GM12878 (cell line): ENCODE measurements at regions not wholly inside any gene's neighbourhood (a gene's known extent, or its start where the extent isn't known, plus 50 kb on each side); places are given as distances from the start of the nearest gene placed in this dataset.
"Not testable (repeated sequence)": the region's sequence is repeated elsewhere in the genome, so short reads cannot be mapped to it uniquely, and the experiment has no call there.

Source experiments
- CEBPB ChIP-seq, 2 experiments: fragments of 150-350 bp in 1 of 2; IDR thresholded peaks; 2 replicates each; pipeline ENCODE4 v1.6.1; 2012 to 2014; ENCODE audit warnings: low read depth in 2 of 2, low read length in 2 of 2, borderline replicate concordance in 1 of 2, inconsistent platforms in 1 of 2
- FOXM1 ChIP-seq: IDR thresholded peaks from 2 replicates; pipeline ENCODE4 v1.6.1; 2012; ENCODE audit warnings: low read depth, mild to moderate bottlenecking, inconsistent platforms, low read length, moderate library complexity
- HDAC6 ChIP-seq: fragments of 200-600 bp; sonication (generic); IDR thresholded peaks from one replicate; pipeline ENCODE4 v1.8.0; 2017; ENCODE audit warnings: antibody characterized with exemption; ENCODE audit not compliant: unreplicated experiment
- HSF1 ChIP-seq: fragments of 150-350 bp; IDR thresholded peaks from 2 replicates; pipeline ENCODE4 v1.6.1; 2014; ENCODE audit warnings: mild to moderate bottlenecking, low read depth, low read length
- KDM1A ChIP-seq: fragments of 200-600 bp; sonication (generic); IDR thresholded peaks from 2 replicates; pipeline ENCODE4 v1.6.1; 2016; ENCODE audit warnings: borderline replicate concordance
- MTA3 ChIP-seq: IDR thresholded peaks from 2 replicates; pipeline ENCODE4 v1.6.1; 2012; ENCODE audit warnings: low read length, inconsistent platforms, borderline replicate concordance
- MXI1 ChIP-seq: fragments of 150-350 bp; IDR thresholded peaks from 2 replicates; pipeline ENCODE4 v1.6.1; 2011; ENCODE audit warnings: low read depth, mild to moderate bottlenecking, inconsistent platforms, low read length, improper control_type of control experiment
- SIX5 ChIP-seq: IDR thresholded peaks from 2 replicates; pipeline ENCODE4 v1.6.1; 2011; ENCODE audit warnings: mild to moderate bottlenecking, low read depth, low read length, moderate library complexity; ENCODE audit not compliant: severe bottlenecking
- SMC3 ChIP-seq: IDR thresholded peaks from 2 replicates; pipeline ENCODE4 v1.6.1; 2011; ENCODE audit warnings: low read length, improper control_type of control experiment, borderline replicate concordance
- TAF1 ChIP-seq: IDR thresholded peaks from 2 replicates; pipeline ENCODE4 v1.6.1; 2011; ENCODE audit warnings: mild to moderate bottlenecking, low read depth, low read length, borderline replicate concordance
- TF ChIP-seq, protein P1 (sequence below), 3 experiments: IDR thresholded peaks in 2 of 3; conservative IDR thresholded peaks in 1 of 3; 2 replicates each; pipeline ENCODE4 v1.5.1; 2011; ENCODE audit warnings: low read depth in 3 of 3, low read length in 3 of 3, mild to moderate bottlenecking in 3 of 3, control low read depth in 2 of 3, moderate library complexity in 2 of 3, inconsistent platforms in 1 of 3, mixed read lengths in 1 of 3; ENCODE audit not compliant: control insufficient read depth in 2 of 3, insufficient read depth in 1 of 3; ENCODE audit errors: extremely low read depth in 1 of 3
- TF ChIP-seq, protein P2 (sequence below): fragments of 450-650 bp; IDR thresholded peaks from 2 replicates; pipeline ENCODE4 v1.6.1; 2017; ENCODE audit warnings: mild to moderate bottlenecking, moderate library complexity
- TF ChIP-seq, protein P3 (sequence below): fragments of 450-650 bp; IDR thresholded peaks from 2 replicates; pipeline ENCODE4 v1.6.1; 2017; ENCODE audit warnings: antibody characterized with exemption, mild to moderate bottlenecking, moderate library complexity

DNA sequence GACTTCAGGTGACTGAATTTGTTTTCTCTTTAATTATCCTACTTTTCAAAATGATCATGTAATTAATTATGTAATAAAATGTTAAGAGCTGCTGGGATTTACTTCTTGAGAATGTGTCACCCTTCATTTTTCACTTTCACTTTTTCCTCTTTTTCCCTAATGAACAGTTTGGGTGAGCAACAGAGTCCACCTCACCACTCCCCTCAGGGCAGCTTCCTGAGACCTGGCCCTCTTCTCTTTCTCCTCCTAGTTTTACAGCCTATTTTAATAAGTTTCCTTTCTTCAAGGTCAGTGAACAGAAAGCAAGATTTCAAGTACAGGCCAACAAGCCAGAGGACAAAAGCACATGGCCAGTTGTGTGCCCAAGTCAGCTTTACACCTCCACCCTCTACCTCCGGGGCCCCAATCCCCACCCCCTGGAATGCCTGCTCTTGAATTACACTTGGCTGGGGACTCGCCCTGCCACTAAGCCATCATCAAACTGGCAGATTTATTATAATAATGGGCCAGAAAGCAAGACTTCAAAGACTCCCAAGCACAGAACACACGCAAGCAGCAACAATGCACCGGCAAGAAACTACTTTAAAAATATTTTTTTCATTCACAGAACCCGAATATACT, 143.1 kb upstream of the VOPP1 start:
- not testable (repeated sequence) for TF ChIP-seq CEBPB (IDR thresholded peaks at IDR 0.05; ENCODE audit: borderline replicate concordance in 1 of 2, low read depth in 2 of 2, low read length in 2 of 2); KDM1A; MTA3; HDAC6; FOXM1; MXI1; SIX5; HSF1; TAF1; SMC3
- TF ChIP-seq, protein P1, sequence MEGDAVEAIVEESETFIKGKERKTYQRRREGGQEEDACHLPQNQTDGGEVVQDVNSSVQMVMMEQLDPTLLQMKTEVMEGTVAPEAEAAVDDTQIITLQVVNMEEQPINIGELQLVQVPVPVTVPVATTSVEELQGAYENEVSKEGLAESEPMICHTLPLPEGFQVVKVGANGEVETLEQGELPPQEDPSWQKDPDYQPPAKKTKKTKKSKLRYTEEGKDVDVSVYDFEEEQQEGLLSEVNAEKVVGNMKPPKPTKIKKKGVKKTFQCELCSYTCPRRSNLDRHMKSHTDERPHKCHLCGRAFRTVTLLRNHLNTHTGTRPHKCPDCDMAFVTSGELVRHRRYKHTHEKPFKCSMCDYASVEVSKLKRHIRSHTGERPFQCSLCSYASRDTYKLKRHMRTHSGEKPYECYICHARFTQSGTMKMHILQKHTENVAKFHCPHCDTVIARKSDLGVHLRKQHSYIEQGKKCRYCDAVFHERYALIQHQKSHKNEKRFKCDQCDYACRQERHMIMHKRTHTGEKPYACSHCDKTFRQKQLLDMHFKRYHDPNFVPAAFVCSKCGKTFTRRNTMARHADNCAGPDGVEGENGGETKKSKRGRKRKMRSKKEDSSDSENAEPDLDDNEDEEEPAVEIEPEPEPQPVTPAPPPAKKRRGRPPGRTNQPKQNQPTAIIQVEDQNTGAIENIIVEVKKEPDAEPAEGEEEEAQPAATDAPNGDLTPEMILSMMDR (IDR thresholded peaks at IDR 0.05 in 2 of 3, conservative IDR thresholded peaks at IDR 0.05 in 1 of 3; ENCODE audit: control insufficient read depth in 2 of 3, extremely low read depth in 1 of 3, insufficient read depth in 1 of 3, low read depth in 3 of 3, low read length in 3 of 3), result not testable (repeated sequence)
- TF ChIP-seq, protein P2, sequence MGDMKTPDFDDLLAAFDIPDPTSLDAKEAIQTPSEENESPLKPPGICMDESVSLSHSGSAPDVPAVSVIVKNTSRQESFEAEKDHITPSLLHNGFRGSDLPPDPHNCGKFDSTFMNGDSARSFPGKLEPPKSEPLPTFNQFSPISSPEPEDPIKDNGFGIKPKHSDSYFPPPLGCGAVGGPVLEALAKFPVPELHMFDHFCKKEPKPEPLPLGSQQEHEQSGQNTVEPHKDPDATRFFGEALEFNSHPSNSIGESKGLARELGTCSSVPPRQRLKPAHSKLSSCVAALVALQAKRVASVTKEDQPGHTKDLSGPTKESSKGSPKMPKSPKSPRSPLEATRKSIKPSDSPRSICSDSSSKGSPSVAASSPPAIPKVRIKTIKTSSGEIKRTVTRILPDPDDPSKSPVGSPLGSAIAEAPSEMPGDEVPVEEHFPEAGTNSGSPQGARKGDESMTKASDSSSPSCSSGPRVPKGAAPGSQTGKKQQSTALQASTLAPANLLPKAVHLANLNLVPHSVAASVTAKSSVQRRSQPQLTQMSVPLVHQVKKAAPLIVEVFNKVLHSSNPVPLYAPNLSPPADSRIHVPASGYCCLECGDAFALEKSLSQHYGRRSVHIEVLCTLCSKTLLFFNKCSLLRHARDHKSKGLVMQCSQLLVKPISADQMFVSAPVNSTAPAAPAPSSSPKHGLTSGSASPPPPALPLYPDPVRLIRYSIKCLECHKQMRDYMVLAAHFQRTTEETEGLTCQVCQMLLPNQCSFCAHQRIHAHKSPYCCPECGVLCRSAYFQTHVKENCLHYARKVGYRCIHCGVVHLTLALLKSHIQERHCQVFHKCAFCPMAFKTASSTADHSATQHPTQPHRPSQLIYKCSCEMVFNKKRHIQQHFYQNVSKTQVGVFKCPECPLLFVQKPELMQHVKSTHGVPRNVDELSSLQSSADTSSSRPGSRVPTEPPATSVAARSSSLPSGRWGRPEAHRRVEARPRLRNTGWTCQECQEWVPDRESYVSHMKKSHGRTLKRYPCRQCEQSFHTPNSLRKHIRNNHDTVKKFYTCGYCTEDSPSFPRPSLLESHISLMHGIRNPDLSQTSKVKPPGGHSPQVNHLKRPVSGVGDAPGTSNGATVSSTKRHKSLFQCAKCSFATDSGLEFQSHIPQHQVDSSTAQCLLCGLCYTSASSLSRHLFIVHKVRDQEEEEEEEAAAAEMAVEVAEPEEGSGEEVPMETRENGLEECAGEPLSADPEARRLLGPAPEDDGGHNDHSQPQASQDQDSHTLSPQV, result not testable (repeated sequence)
- TF ChIP-seq, protein P3, sequence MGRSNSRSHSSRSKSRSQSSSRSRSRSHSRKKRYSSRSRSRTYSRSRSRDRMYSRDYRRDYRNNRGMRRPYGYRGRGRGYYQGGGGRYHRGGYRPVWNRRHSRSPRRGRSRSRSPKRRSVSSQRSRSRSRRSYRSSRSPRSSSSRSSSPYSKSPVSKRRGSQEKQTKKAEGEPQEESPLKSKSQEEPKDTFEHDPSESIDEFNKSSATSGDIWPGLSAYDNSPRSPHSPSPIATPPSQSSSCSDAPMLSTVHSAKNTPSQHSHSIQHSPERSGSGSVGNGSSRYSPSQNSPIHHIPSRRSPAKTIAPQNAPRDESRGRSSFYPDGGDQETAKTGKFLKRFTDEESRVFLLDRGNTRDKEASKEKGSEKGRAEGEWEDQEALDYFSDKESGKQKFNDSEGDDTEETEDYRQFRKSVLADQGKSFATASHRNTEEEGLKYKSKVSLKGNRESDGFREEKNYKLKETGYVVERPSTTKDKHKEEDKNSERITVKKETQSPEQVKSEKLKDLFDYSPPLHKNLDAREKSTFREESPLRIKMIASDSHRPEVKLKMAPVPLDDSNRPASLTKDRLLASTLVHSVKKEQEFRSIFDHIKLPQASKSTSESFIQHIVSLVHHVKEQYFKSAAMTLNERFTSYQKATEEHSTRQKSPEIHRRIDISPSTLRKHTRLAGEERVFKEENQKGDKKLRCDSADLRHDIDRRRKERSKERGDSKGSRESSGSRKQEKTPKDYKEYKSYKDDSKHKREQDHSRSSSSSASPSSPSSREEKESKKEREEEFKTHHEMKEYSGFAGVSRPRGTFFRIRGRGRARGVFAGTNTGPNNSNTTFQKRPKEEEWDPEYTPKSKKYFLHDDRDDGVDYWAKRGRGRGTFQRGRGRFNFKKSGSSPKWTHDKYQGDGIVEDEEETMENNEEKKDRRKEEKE, result not testable (repeated sequence)
